ENCODE measurements at regions not wholly inside any gene's neighbourhood (a gene's known extent, or its start where the extent isn't known, plus 50 kb on each side); places are given as distances from the start of the nearest gene placed in this dataset.

- TF ChIP-seq TAF1 (IDR thresholded peaks at IDR 0.05; ENCODE audit: borderline replicate concordance, insufficient read depth, low read length) (no peak), POLR2AphosphoS5 (IDR thresholded peaks at IDR 0.05; ENCODE audit: low read depth, low read length) (no peak), SIN3A (IDR thresholded peaks at IDR 0.05; ENCODE audit: borderline replicate concordance, insufficient read depth, low read length) (no peak)
- TF ChIP-seq, protein P1, sequence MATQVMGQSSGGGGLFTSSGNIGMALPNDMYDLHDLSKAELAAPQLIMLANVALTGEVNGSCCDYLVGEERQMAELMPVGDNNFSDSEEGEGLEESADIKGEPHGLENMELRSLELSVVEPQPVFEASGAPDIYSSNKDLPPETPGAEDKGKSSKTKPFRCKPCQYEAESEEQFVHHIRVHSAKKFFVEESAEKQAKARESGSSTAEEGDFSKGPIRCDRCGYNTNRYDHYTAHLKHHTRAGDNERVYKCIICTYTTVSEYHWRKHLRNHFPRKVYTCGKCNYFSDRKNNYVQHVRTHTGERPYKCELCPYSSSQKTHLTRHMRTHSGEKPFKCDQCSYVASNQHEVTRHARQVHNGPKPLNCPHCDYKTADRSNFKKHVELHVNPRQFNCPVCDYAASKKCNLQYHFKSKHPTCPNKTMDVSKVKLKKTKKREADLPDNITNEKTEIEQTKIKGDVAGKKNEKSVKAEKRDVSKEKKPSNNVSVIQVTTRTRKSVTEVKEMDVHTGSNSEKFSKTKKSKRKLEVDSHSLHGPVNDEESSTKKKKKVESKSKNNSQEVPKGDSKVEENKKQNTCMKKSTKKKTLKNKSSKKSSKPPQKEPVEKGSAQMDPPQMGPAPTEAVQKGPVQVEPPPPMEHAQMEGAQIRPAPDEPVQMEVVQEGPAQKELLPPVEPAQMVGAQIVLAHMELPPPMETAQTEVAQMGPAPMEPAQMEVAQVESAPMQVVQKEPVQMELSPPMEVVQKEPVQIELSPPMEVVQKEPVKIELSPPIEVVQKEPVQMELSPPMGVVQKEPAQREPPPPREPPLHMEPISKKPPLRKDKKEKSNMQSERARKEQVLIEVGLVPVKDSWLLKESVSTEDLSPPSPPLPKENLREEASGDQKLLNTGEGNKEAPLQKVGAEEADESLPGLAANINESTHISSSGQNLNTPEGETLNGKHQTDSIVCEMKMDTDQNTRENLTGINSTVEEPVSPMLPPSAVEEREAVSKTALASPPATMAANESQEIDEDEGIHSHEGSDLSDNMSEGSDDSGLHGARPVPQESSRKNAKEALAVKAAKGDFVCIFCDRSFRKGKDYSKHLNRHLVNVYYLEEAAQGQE (IDR thresholded peaks at IDR 0.05; ENCODE audit: insufficient read depth in 1 of 2, low read depth in 2 of 2, low read length in 2 of 2), result no peak
Measured at GRCh38 chr7:12926206-12926605, 238.8 kb downstream of the ARL4A start.
